NCI-H2171 (cell line): ENCODE measurements at regions not wholly inside any gene's neighbourhood (a gene's known extent, or its start where the extent isn't known, plus 50 kb on each side); places are given as distances from the start of the nearest gene placed in this dataset.

ENCODE experiments used
- DNase-seq: peaks from one replicate; lab custom pipeline; 2025; lab: John Stamatoyannopoulos, UW

DNA sequence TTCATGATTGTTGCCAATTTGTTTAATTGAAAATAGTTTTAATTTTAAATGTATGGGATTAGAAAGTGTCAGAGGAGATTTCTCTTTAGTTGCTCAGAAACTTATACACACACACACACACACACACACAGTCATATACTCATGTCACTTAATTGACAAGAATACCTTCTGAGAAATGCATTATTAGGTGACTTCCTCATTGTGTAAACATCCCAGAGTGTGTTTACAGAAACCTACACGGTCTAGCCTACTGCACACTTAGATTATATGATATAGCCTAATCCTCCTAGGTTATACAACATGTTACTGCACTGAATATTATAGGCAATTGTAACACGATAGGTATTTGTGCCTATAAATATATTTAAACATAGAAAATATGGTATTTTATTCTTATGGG lies 1327.4 kb downstream of the FSTL5 start:
- DNase-seq, result no peak

DNA sequence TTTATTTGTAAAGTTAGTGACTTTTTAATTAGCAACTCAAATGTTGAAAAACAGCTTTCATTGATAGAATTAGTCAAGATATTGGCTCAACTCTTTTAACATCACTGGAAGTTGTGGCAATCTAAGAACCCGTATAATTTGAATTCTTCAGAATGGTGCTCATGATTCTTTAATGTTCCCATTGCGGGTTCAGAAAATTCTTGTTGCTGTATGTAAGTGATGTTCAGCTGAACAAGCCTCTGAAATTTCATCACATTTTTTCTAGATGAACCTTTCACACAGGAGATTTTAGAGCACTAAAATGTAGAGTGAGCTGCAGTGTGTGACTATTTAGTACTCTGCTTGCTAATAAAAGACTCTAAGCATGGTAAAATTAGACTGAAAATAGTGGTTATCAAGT lies 1317.7 kb downstream of the FSTL5 start:
- no peak for DNase-seq

DNA sequence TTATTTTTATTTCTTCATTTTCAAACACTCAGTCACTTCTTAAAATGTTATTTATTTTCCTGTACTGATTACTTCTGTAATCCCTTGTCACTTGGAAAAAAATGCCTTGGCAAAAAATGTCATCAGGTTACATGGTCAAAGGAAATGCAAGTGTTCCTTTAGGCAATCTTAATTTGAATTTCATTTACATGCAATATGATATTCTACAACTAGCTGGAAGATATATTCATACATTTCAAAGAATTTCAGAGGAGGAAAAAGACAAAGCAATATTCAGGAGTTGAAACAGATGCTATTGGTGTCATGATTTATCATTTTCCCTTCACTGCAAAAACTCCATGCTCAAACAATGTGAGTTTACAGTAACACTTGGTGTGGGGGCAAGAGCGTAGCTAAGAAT lies 1316.6 kb downstream of the FSTL5 start:
- DNase-seq, result no peak

DNA sequence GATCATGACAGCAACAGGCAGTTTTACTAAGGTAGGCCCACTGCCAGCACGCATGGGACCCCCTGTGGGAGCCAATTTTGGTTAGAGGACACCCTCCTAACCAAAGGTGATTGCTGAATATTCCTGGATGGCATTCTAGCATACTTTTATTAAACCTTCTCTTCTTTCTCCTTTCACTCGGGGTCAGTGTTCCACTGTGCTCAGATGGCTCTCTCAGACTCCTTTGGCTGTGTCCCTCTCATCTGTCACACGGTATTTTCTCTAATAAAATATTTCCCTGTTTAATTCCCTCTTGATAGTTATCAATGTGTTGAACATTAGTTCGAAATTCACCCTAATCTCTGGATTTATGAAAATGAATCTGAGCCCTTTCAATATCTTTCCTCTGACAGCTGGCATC lies 1315.3 kb downstream of the FSTL5 start:
- no peak for DNase-seq

DNA sequence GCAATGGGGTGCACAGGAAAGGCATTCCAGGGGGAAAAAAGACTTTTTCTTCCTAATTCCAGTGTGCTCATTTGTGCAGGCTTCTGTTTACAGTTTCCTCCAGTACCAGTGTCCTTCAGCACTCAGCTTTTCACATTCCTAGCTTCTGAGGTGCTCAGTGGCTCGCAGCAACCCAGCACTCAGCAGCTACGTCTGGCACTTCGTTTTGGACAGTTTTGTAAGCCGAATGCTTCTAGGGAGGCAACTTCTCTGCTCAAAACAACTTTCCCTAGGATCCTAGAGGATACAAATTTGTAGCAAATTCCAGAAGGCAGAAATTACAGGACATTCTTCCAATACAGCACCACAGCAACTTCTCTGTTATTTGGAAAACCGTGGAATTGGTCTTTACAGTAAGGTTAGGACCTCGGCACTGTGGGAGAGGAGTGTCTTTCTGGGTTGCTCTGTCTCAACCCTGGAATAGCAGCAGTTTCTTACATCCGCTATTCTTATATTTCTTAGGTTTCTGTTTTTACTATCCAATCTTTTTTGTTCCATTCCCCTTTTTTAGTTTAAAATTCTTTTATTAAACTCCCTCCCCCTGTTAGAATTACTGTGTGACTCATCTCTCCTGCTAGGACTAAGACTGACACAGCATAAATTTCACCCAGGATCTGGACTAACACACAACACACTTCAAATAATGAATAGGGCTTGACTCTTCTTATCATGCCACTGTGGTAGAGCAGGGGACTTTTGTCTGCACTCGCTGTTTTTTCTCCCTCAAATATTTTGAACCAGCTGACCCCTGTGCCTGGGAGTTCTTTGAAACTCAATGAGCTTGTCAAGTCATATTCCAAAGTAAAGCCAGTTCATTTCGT lies 1314.7 kb downstream of the FSTL5 start:
- DNase-seq, result no peak

DNA sequence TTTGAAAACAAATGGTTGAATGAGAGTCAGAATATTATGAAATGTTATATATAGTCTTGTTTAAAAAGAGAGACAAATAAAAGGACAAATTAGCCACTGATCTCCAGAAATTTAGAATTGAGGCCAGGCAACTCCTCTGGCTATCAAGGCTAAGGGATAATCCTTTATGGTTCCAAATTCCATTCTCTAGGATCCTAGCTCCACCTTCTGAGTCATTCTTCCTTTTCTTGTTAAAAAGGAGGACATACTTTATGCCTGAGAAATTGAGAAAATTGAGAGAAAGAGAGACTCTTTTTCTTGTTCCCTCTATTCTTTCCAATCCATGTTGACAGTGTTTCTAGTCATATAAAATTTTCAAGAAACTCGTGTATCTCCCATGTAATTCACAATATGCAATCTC lies 1299.5 kb downstream of the FSTL5 start:
- DNase-seq, result no peak

DNA sequence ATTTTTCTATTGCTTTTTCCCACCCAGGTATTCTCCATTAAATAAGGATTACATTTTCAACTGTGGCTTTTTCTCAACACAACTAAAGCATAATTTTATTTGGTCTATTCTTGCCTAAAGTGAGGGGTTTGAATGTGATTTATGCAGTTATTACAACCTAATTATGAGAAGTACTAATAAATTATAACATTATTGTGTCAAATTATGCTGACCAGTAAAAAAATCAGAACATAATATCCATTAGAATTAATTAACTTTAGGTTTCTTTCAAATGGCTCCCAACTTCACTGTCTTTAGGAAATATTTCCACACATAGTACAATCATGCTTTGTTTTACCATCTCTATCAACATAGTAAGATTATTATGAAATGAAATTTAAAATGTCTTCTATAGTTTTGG lies 1293.9 kb downstream of the FSTL5 start:
- no peak for DNase-seq

DNA sequence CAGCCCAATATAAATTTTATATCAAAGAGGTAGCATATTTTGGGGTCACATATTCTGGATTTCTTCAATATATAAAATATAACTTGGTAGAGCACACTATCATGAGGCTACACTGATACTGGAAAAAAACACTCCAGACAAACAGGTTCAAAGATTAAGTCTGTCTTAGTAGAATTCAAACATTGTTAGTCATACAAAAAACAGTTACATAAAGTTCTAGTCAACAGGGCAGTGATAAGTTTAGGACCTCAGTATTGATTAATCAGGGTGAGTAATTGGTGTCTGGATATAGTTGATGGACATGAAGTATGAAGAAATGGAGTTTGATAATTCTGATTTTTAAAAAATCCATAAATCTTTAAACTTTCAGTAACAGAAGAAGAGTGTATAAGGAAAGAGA lies 1291.3 kb downstream of the FSTL5 start:
- DNase-seq, result no peak

DNA sequence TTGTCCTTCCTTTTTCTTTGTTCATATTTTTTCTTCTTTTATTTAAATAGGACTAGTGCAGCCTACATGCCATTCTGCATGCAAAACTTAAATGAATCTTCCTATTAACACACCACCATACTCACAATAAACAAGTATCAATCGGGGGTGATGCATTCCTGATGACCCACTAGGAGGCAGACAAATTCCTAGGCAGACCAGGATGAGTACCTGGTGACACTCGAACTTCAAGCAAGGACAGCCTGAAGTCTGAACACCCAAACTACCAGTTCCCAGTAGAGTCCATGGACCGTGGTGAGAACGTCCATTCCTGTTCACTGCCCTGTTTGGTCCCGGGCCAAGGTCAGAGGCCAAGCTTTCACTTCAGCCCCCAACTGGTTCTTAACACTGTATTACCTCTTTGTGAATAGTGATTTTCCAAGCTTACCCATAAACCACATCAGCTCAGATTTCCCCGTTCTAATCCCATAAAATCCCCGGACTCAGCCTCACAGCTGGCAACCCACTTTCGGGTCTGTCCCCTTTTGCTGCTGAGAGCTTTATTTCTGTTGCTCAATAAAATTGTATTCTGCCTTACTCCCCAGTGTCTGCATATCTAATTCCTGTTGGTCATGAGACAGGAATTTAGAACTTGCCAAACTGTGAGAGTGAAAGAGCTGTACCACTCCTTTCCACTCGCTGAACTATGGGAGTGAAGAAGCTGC lies 1286.6 kb downstream of the FSTL5 start:
- DNase-seq, result no peak

DNA sequence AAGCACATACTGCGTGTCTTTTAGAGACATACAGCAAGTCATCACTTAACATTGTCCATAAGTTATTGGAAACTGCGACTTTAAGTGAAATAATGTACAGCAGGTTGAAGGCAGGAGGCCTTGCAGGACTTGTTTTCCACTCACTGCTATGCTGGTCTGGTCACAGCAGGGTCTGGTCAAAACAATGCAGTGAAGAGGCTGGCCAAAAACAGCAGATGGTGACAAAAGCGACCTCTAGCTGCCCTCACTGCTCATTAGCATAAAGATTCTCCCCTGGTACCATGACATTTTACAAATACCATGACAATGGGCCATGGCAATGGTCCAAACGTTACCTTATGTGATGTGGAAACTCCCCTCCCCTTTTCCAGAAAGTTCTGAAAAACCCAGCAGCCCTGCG lies 1283.6 kb downstream of the FSTL5 start:
- DNase-seq, result no peak

DNA sequence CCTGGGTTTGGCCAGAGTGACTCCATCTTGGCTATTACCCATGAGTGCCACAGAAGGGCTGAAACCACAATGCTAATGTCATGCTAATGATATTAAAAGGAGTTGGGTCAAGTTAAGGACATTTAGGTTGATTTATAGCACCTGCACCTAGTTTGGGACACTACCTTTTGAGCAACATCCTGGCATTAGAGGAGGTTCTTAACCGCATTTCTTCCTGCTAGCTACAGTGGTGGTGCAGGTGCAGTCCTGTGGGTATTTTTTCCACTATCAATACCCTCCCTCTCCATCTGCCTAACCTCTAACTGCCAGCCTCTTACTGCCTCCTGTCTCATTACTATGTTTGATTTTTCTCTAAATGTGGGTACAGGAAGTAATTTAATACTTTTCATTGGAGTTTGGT lies 1276.1 kb downstream of the FSTL5 start:
- no peak for DNase-seq

DNA sequence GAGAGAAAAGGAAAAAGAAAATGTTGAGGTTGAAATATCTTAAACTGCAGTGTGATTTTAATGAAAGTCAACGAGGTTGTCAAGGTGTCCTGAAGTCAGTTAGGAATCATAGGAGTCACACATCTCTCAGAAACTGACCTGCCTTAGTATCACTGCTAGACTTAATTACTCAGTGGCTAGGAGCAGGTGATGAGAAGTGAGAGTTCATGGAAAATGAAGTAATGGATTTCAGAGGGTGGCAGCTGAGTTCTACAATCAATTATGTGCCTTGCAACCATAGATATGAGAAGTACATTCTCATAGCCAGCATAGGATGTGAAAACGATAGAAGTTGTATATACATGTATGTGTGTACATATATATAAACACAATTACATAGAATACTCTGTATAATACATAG lies 1269.7 kb downstream of the FSTL5 start:
- no peak for DNase-seq

DNA sequence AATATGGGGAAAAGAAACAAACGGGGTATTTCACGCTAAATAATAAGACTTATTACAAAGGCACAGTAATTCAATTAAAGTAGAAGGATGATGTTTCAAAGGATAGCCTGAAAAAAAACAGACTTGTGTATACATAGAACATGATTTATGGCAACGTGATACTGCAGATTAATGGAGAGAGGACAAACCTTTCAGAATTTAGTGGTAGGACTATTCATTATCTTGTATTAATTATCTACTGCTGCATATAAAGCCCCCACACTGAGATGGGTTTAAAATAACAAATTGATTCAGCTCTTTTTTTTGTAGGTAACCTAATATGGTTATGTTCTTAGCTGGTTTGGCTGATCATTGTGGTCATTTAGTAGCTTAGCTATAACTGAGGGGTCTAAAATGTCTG lies 1269.0 kb downstream of the FSTL5 start:
- DNase-seq, result no peak

DNA sequence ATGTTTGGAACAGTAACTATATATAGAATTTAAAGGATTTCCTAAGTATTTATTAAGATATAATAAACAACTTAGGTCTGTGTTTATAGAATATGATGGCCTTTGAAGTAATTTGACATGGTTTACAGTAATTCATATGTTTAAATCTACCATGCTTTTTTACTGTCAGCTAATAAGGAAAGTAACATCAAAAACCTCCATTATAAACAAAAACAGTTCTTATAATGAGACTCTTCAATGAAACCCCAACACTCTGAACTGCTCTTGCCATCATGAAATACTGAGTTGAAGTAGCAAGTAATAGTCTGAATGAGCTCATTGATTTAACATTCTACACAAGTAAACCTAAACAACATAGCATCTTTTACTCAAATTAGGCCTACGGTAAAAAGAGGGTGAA lies 1236.5 kb downstream of the FSTL5 start:
- DNase-seq, result no peak

DNA sequence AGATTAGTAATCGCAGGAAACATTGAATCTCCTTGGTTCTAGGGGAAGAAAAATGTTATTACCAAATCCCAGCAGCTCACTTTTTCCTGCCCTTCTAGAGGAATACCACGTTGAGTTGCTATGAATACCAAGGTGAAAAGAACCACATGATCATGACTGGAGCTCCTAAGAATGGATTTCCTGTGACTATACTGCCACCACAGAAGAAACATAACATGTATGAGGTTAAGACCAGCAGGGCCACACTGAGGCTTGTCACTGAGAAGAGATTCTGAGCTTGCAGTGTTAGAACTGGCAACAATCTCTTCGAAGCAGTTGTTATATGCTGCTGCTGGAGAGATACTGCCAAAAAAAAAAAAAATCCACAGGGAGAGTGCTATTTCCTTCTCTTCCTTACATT lies 1235.3 kb downstream of the FSTL5 start:
- DNase-seq, result no peak

DNA sequence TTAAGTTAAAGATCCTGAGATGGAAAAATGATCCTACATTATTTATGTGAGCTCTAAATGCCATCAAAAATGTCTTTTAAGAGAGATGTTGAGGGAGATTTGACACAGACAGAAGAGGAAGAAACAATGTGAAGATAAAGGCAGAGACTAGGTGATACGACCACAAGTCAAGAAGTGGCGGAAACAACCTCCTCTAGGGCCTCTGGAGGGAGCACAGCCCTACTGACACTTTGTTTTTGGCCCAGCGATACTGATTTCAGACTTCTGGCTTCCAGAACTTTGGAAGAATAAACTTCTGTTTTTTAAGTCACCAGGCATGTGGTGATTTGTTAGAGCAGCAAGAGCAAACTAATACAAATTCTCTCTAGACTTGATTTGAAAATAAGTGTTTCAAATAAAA lies 1216.1 kb downstream of the FSTL5 start:
- no peak for DNase-seq

DNA sequence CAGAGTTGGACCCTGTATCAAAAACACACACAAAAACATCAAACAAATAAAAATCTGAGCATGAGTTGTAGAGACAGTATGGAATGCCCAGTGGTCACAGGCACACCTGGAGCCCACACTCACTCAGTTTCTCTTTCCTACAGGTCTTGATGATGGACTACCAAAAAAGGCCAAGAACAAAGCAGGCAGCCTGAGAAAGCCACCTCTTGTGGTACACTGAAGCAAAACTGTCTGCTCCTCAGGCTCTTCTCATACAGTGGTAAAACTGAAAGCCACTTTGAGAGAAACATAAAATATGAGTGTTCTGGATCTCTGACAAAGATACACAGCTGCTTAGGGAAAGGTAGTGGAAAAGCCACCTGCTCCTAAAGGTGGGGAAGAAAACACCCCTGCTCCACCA lies 1206.9 kb downstream of the FSTL5 start:
- no peak for DNase-seq

DNA sequence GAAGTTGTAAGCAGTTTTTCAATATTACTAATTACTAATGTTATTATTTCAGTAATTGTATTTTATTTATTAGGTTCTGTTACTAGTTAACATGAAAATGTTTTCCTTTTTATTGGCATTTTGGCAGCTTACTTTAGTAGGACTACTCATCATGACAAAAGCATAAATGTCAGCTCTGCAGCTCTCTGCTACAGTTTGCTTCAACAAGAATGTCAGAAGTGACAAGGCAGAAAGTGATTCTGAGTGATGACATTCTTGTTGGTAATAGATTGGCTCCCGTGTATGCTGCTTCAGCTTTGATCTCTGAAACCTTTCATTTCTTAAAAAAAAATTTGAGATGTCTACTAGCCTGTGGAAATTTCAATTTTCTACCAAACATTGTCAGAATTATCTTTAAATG lies 1193.9 kb downstream of the FSTL5 start:
- DNase-seq, result no peak

DNA sequence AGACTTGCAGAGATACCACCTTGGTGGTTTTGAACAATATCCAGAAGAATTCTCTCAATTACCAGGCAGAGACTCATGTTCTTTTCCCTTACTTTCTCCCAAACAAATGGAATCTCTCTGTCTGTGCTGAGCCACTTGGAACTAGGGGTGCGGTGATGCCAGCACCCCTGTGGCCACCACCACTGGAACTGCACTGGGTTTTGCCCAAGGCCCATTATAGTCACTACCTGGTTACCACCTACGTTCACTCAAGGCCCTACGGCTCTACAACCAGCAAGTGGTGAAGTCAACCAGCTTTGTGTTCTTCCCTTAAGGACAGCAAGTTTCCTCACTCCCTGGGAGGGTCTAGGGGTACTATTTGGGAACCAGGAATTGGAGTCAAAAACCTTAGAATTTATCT lies 1183.7 kb downstream of the FSTL5 start:
- no peak for DNase-seq

DNA sequence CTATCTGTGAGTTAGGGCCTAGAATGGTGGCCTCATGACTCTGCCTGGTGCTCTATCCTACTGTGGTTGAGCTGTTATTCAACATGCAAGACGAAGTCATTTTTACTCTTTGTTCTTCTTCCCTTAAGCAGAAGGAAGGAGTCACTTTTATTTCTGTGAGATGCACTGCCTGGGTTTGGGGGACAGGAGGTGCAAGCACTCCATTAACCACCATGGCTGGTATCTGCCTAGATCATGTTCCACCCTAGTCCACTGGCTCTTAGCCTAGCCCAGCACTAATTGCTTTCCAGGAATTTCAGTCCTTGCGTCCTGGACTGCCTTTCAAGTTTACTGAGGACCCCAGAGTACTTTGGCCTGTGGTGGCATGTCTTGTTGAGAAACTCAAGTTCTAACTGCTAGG lies 1182.7 kb downstream of the FSTL5 start:
- DNase-seq, result no peak

DNA sequence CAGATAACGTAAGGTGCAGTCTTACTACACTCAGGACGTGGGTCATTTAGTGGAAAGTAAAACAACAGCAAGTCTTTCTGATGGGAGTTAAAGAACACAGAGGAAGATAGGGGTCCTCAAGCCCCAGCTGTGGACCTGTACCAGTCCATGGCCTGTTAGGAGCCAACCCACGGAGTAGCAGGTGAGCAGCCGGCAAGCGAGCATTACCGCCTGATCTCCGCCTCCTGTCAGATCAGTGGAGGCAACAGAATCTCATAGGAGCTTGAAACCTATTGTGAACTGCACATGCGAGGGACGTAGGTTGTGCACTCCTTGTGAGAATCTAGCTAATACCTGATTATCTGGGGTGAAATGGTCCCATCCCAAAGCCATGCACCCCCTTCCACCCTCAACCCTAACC lies 1180.8 kb downstream of the FSTL5 start:
- no peak for DNase-seq

DNA sequence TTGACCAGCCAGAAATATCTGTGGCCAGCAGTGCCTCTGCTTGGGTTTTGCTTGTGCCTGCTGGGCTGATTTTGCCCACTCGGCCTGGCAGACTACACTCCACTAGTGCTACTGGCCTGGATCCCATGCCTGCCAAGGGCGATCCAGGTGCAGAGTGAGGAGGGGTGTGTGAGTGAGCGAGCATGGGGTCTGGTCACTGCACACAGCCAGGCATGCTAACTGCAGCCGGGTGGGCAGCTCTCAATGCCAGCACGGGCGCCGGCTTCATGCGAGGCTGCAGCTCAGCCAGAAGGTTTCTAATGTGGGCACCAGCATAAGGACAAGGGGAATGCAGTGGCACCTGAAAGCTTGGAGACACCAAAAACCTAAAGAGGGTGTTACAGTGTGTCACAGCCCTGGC lies 1161.4 kb downstream of the FSTL5 start:
- DNase-seq, result no peak

DNA sequence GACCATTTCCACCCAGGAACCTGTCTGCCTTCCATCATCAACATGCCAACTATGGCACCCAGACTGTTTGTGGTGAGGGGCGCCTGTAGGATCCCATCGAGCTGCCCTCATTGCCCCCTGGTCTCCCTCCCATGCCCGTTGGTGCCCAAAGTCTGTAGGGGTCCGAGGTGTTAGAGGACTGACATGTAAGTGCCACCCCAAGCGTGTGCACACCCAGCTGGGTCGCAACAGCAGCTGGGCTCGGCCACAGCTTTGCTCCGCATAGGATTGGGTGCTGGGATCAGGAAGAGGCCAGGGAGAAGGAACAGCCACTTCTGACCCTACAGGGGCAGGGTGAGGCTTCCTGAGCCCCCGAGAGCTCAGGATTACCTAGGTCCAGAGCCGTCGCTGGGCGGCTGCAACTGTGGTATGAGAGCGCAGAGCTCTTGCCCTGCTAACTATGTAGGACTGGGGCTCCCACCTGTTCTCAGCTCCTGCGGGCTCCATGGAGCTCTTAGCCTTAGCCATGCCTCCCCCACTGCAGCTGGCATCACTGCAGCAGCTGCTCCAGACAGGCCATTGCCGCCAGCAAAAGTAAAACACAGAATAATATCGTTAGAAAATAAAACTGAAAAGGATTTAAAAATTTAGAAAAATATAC lies 1160.3 kb downstream of the FSTL5 start:
- no peak for DNase-seq
